ENCODE measurements at regions not wholly inside any gene's neighbourhood (a gene's known extent, or its start where the extent isn't known, plus 50 kb on each side); places are given as distances from the start of the nearest gene placed in this dataset.

DNA sequence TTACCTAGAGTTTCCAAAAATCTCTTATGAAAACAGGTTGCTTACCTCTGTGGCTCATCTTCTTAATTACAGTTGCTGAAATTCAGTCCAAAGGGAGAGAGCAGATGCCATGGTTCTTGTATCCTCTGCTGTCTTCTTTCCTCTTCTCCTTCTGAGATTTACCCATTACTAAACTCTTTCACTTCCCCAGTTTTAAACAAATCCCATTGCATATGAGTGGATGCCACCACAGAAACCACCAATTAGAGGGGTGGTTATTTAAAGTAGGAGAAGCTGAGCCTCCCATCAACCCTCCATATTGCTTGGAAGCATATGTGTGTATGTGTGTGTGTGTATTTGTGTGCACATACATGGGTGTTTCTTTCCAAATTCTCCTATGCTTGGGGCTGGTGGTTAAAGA, 128.5 kb upstream of the KCNK1 start:
- H3K27ac ChIP-seq (ENCODE audit: low read depth in 1 of 2, low read length in 2 of 2) = no peak overlapping the region
- ATAC-seq (ENCODE audit: poor library complexity) (no peak), DNase-seq (no peak)
- Mint-ChIP-seq H3K9me3 (no peaks in the 10 kb centered on the region), H3K27ac (no peak overlapping the region), H3K36me3 (ENCODE audit: low read depth) (no peaks in the 10 kb centered on the region), H3K27me3 (peaks cover 22% of the 10 kb centered on the region), H3K4me1 (ENCODE audit: low read depth) (no peaks in the 10 kb centered on the region), H3K4me3 (no peak overlapping the region)
- ChIA-PET POLR2A (no interaction called here), CTCF (no interaction called here)
- H3K4me3 ChIP-seq (ENCODE audit: low read length) = no peak overlapping the region
- peaks cover 0 to 3% of the 10 kb centered on the region in 2 experiments for H3K27me3 ChIP-seq (ENCODE audit: control insufficient read depth in 1 of 2, insufficient read depth in 2 of 2, low read length in 2 of 2)
- no peaks in the 10 kb centered on the region for H3K9me3 ChIP-seq (ENCODE audit: control insufficient read depth in 1 of 2, insufficient read depth in 1 of 2, low read length in 2 of 2)
- no peaks in the 10 kb centered on the region for H3K36me3 ChIP-seq (ENCODE audit: insufficient read depth, low read length)
- TF ChIP-seq, protein P1, sequence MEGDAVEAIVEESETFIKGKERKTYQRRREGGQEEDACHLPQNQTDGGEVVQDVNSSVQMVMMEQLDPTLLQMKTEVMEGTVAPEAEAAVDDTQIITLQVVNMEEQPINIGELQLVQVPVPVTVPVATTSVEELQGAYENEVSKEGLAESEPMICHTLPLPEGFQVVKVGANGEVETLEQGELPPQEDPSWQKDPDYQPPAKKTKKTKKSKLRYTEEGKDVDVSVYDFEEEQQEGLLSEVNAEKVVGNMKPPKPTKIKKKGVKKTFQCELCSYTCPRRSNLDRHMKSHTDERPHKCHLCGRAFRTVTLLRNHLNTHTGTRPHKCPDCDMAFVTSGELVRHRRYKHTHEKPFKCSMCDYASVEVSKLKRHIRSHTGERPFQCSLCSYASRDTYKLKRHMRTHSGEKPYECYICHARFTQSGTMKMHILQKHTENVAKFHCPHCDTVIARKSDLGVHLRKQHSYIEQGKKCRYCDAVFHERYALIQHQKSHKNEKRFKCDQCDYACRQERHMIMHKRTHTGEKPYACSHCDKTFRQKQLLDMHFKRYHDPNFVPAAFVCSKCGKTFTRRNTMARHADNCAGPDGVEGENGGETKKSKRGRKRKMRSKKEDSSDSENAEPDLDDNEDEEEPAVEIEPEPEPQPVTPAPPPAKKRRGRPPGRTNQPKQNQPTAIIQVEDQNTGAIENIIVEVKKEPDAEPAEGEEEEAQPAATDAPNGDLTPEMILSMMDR (IDR thresholded peaks at IDR 0.05) = no peak
- intact Hi-C loops (cut with DNase I, micrococcal nuclease) = no loop called here
- H3K4me1 ChIP-seq (ENCODE audit: insufficient read depth, low read length) = no peaks in the 10 kb centered on the region

DNA sequence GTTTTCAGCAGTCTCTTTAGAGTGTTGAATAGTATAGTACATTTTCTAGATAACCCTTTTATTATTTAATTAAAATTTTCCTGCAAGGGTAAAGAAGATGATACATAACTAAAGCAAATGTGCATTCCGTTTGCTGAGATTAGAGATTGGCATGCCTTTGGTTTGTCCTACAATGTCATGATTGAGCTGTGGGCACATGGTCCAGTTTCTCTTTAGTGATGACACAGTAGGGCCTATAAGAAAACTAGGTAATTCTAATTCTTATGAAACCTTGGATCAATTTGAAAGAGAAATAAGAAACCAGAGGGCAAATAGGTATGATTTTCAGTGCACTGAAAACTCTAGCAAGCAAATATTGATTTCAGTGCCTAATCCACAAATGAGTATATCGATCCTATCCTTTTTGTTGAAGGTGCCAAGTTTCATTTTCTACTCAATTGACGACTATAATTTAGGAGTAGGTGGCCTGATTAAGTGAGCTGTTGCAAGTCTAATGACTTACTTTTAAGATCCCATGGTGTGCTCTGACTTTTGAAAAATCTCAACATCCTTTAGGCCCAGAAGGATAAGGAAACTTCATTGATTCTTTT, 128.0 kb upstream of the KCNK1 start:
- H3K36me3 Mint-ChIP-seq (ENCODE audit: low read depth) = no peaks in the 10 kb centered on the region
- CTCF ChIA-PET = no interaction called here
- TF ChIP-seq, protein P1 (IDR thresholded peaks at IDR 0.05) = no peak

GRCh38 chr1:233487408-233487807, 126.5 kb upstream of the KCNK1 start:
- Mint-ChIP-seq H3K4me3 (no peak overlapping the region), H3K36me3 (ENCODE audit: low read depth) (no peaks in the 10 kb centered on the region), H3K27me3 (peaks cover 18% of the 10 kb centered on the region), H3K4me1 (ENCODE audit: low read depth) (no peaks in the 10 kb centered on the region), H3K9me3 (no peaks in the 10 kb centered on the region), H3K27ac (no peak overlapping the region)
- no peak for DNase-seq
- no peak for ATAC-seq (ENCODE audit: poor library complexity)
- Histone ChIP-seq H3K36me3 (ENCODE audit: insufficient read depth, low read length) (no peaks in the 10 kb centered on the region), H3K4me3 (ENCODE audit: low read length) (no peak overlapping the region), H3K27me3 (ENCODE audit: control insufficient read depth in 1 of 2, insufficient read depth in 2 of 2, low read length in 2 of 2) (peaks cover 0 to 3% of the 10 kb centered on the region in 2 experiments), H3K27ac (ENCODE audit: low read depth in 1 of 2, low read length in 2 of 2) (no peak overlapping the region), H3K9me3 (ENCODE audit: control insufficient read depth in 1 of 2, insufficient read depth in 1 of 2, low read length in 2 of 2) (no peaks in the 10 kb centered on the region), H3K4me1 (ENCODE audit: insufficient read depth, low read length) (no peaks in the 10 kb centered on the region)
- TF ChIP-seq, protein P1 (IDR thresholded peaks at IDR 0.05) = no peak
- ChIA-PET POLR2A (no interaction called here), CTCF (no interaction called here)
- intact Hi-C loops (cut with DNase I, micrococcal nuclease) = no loop called here

More for the DNA sequence above, 128.0 kb upstream of the KCNK1 start:
- no peaks in the 10 kb centered on the region for H3K9me3 Mint-ChIP-seq
- no peaks in the 10 kb centered on the region for H3K4me1 ChIP-seq (ENCODE audit: insufficient read depth, low read length)
- H3K27ac ChIP-seq (ENCODE audit: low read depth in 1 of 2, low read length in 2 of 2) = no peak overlapping the region
- no peak for ATAC-seq (ENCODE audit: poor library complexity)
- no peak for DNase-seq
- no peak overlapping the region for H3K27ac Mint-ChIP-seq
- H3K9me3 ChIP-seq (ENCODE audit: control insufficient read depth in 1 of 2, insufficient read depth in 1 of 2, low read length in 2 of 2) = no peaks in the 10 kb centered on the region
- H3K27me3 ChIP-seq (ENCODE audit: control insufficient read depth in 1 of 2, insufficient read depth in 2 of 2, low read length in 2 of 2) = peaks cover 0 to 3% of the 10 kb centered on the region in 2 experiments
- intact Hi-C loops (cut with DNase I, micrococcal nuclease) = no loop called here
- no peaks in the 10 kb centered on the region for H3K36me3 ChIP-seq (ENCODE audit: insufficient read depth, low read length)
- POLR2A ChIA-PET = no interaction called here
- no peak overlapping the region for H3K4me3 Mint-ChIP-seq
- H3K4me1 Mint-ChIP-seq (ENCODE audit: low read depth) = no peaks in the 10 kb centered on the region
- no peak overlapping the region for H3K4me3 ChIP-seq (ENCODE audit: low read length)
- H3K27me3 Mint-ChIP-seq = peaks cover 22% of the 10 kb centered on the region
